Neural cell (in vitro differentiated cells): ENCODE measurements at regions not wholly inside any gene's neighbourhood (a gene's known extent, or its start where the extent isn't known, plus 50 kb on each side); places are given as distances from the start of the nearest gene placed in this dataset.

ENCODE experiments used
- H2AFZ ChIP-seq: fragments of 200-600, 300-800 bp; sonication (generic), shearing (Covaris generic); 2 replicates; pipeline ENCODE4 v1.6.0; 2014; ENCODE audit warnings: low read depth, mild to moderate bottlenecking, antibody characterized with exemption, low read length, moderate library complexity
- H3F3A ChIP-seq: fragments of 200-600 bp; shearing (Covaris generic); 2 replicates; pipeline ENCODE4 v1.6.1; 2016; ENCODE audit warnings: mild to moderate bottlenecking, moderate library complexity, mixed read lengths, antibody characterized with exemption, low read length; ENCODE audit not compliant: insufficient read depth, poor library complexity, severe bottlenecking
- H3K27ac ChIP-seq: fragments of 200-600, 300-800 bp; sonication (generic), shearing (Covaris generic); 2 replicates; pipeline ENCODE4 v1.5.1; 2014; ENCODE audit warnings: mild to moderate bottlenecking, low read length, moderate library complexity
- H3K27me3 ChIP-seq: fragments of 300-800, 200-600 bp; sonication (generic), shearing (Covaris generic); 2 replicates; pipeline ENCODE4 v1.6.0; 2014; ENCODE audit warnings: mild to moderate bottlenecking, low read depth, low read length, moderate library complexity; ENCODE audit not compliant: insufficient read depth
- H3K36me3 ChIP-seq: fragments of 300-800, 200-600 bp; sonication (generic), shearing (Covaris generic); 2 replicates; pipeline ENCODE4 v1.5.1; 2014; ENCODE audit warnings: mild to moderate bottlenecking, antibody characterized with exemption, low read length, moderate library complexity; ENCODE audit not compliant: insufficient read depth
- H3K4me2 ChIP-seq: fragments of 300-800, 200-600 bp; sonication (generic), shearing (Covaris generic); 2 replicates; pipeline ENCODE4 v1.6.0; 2014; ENCODE audit warnings: mild to moderate bottlenecking, low read length
- H3K4me3 ChIP-seq: fragments of 300-800, 200-600 bp; sonication (generic), shearing (Covaris generic); 2 replicates; pipeline ENCODE4 v1.5.1; 2014; ENCODE audit warnings: mild to moderate bottlenecking, low read length, moderate library complexity
- H3K79me2 ChIP-seq: fragments of 200-600 bp; shearing (Covaris generic); replicated peaks from 2 replicates; pipeline ENCODE4 v1.6.0; 2014; ENCODE audit warnings: mild to moderate bottlenecking, low read length, moderate library complexity; ENCODE audit not compliant: insufficient read depth
- H3K9ac ChIP-seq: fragments of 300-800, 200-600 bp; sonication (generic), shearing (Covaris generic); 2 replicates; pipeline ENCODE4 v1.6.1; 2016; ENCODE audit warnings: mild to moderate bottlenecking, low read length, mixed read lengths
- H3K9me2 ChIP-seq: fragments of 200-600 bp; shearing (Covaris generic); 2 replicates; pipeline ENCODE4 v1.6.1; 2016; ENCODE audit warnings: mild to moderate bottlenecking, low read length, mixed read lengths; ENCODE audit not compliant: insufficient read depth
- H3K9me3 ChIP-seq: fragments of 200-600, 300-800 bp; sonication (generic), shearing (Covaris generic); 2 replicates; pipeline ENCODE4 v1.6.1; 2016; ENCODE audit warnings: mild to moderate bottlenecking, mixed run types, low read length, moderate library complexity, mixed read lengths
- H4K20me1 ChIP-seq: fragments of 200-600 bp; shearing (Covaris generic); 2 replicates; pipeline ENCODE4 v1.6.1; 2016; ENCODE audit warnings: mild to moderate bottlenecking, mixed run types; ENCODE audit not compliant: insufficient read depth
- CTCF ChIP-seq: fragments of 450-650 bp; IDR thresholded peaks from 2 replicates; pipeline ENCODE4 v1.5.1; 2014; ENCODE audit warnings: antibody characterized with exemption, mild to moderate bottlenecking, moderate library complexity; ENCODE audit not compliant: poor library complexity, severe bottlenecking
- EP300 ChIP-seq: fragments of 450-650 bp; conservative IDR thresholded peaks from 2 replicates; pipeline ENCODE4 v1.6.1; 2014; ENCODE audit warnings: antibody characterized with exemption, mild to moderate bottlenecking, moderate library complexity; ENCODE audit not compliant: poor library complexity, severe bottlenecking
- EZH2 ChIP-seq: fragments of 200-600, 300-800 bp; shearing (Covaris generic), sonication (generic); IDR thresholded peaks from 2 replicates; pipeline ENCODE4 v1.6.1; 2014; ENCODE audit warnings: antibody characterized with exemption, low read length, borderline replicate concordance, mild to moderate bottlenecking; ENCODE audit not compliant: insufficient read depth, poor library complexity, severe bottlenecking
- MXI1 ChIP-seq: fragments of 450-650 bp; conservative IDR thresholded peaks from 2 replicates; pipeline ENCODE4 v1.6.1; 2014; ENCODE audit warnings: antibody characterized with exemption, mild to moderate bottlenecking; ENCODE audit not compliant: poor library complexity, severe bottlenecking
- POLR2AphosphoS5 ChIP-seq: IDR thresholded peaks from 2 replicates; pipeline ENCODE4 v1.6.1; 2012
- RAD21 ChIP-seq: fragments of 450-650 bp; conservative IDR thresholded peaks from 2 replicates; pipeline ENCODE4 v1.6.1; 2014; ENCODE audit warnings: antibody characterized with exemption, mild to moderate bottlenecking, moderate library complexity
- REST ChIP-seq: IDR thresholded peaks from 2 replicates; pipeline ENCODE4 v1.6.1; 2012; ENCODE audit warnings: borderline replicate concordance
- SMC3 ChIP-seq: fragments of 450-650 bp; conservative IDR thresholded peaks from 2 replicates; pipeline ENCODE4 v1.6.1; 2014; ENCODE audit warnings: antibody characterized with exemption, mild to moderate bottlenecking, moderate library complexity; ENCODE audit not compliant: poor library complexity
- TAF1 ChIP-seq: IDR thresholded peaks from 2 replicates; pipeline ENCODE4 v1.6.1; 2012; ENCODE audit warnings: low read depth

GRCh38 chr4:79626101-79626500 is 218.1 kb upstream of the GK2 start:
- no peaks in the 10 kb centered on the region for H3K27me3 ChIP-seq
- H3K79me2 ChIP-seq, result no peaks in the 10 kb centered on the region
- TF ChIP-seq CTCF (no peak), EP300 (no peak), REST (no peak), MXI1 (no peak), TAF1 (no peak), RAD21 (no peak), EZH2 (no peak), SMC3 (no peak), POLR2AphosphoS5 (no peak)
- no peak overlapping the region for H3K4me2 ChIP-seq
- H3F3A ChIP-seq, result no peaks in the 10 kb centered on the region
- H3K4me3 ChIP-seq, result no peak overlapping the region
- no peak overlapping the region for H2AFZ ChIP-seq
- H3K9ac ChIP-seq, result no peak overlapping the region
- no peaks in the 10 kb centered on the region for H3K9me3 ChIP-seq
- no peak overlapping the region for H3K27ac ChIP-seq
- H3K9me2 ChIP-seq, result no peaks in the 10 kb centered on the region
- H4K20me1 ChIP-seq, result no peaks in the 10 kb centered on the region
- no peaks in the 10 kb centered on the region for H3K36me3 ChIP-seq

GRCh38 chr4:79625361-79625760 is 217.3 kb upstream of the GK2 start:
- H3F3A ChIP-seq, result no peaks in the 10 kb centered on the region
- H3K9me3 ChIP-seq, result no peaks in the 10 kb centered on the region
- H3K27ac ChIP-seq, result no peak overlapping the region
- no peaks in the 10 kb centered on the region for H3K36me3 ChIP-seq
- H3K4me2 ChIP-seq, result no peak overlapping the region
- H3K9ac ChIP-seq, result no peak overlapping the region
- TF ChIP-seq SMC3, result no peak
- no peak for TF ChIP-seq EP300
- no peak for TF ChIP-seq TAF1
- no peak for TF ChIP-seq POLR2AphosphoS5
- no peak for TF ChIP-seq RAD21
- no peak for TF ChIP-seq REST
- no peak for TF ChIP-seq MXI1
- TF ChIP-seq EZH2, result no peak
- TF ChIP-seq CTCF, result no peak
- H4K20me1 ChIP-seq, result no peaks in the 10 kb centered on the region
- H3K27me3 ChIP-seq, result no peaks in the 10 kb centered on the region
- H3K9me2 ChIP-seq, result no peaks in the 10 kb centered on the region
- no peak overlapping the region for H2AFZ ChIP-seq
- no peaks in the 10 kb centered on the region for H3K79me2 ChIP-seq
- H3K4me3 ChIP-seq, result no peak overlapping the region
